ENCODE measurements at regions not wholly inside any gene's neighbourhood (a gene's known extent, or its start where the extent isn't known, plus 50 kb on each side); places are given as distances from the start of the nearest gene placed in this dataset.

- no peak for DNase-seq (ENCODE audit: extremely low read depth in 1 of 11, low read depth in 9 of 11, low spot score in 4 of 11)
Observed at GRCh38 chr9:135228345-135228982, 141.0 kb downstream of the OLFM1 start.

GRCh38 chr9:135228983-135229625 lies 141.6 kb downstream of the OLFM1 start:
- DNase-seq (ENCODE audit: extremely low read depth in 1 of 11, low read depth in 9 of 11, low spot score in 4 of 11) = no peak

- no peak for DNase-seq (ENCODE audit: extremely low read depth in 1 of 11, low read depth in 9 of 11, low spot score in 4 of 11)
Observed at GRCh38 chr9:135229701-135230385, 142.4 kb downstream of the OLFM1 start.

- no peak for DNase-seq (ENCODE audit: extremely low read depth in 1 of 11, low read depth in 9 of 11, low spot score in 4 of 11)
Observed at GRCh38 chr9:135230386-135230765, 142.9 kb downstream of the OLFM1 start.

- DNase-seq (ENCODE audit: extremely low read depth in 1 of 11, low read depth in 9 of 11, low spot score in 4 of 11) = no peak
Observed at GRCh38 chr9:135230817-135231520, 143.5 kb downstream of the OLFM1 start.

GRCh38 chr9:135239100-135239768 lies 151.8 kb downstream of the OLFM1 start:
- DNase-seq (ENCODE audit: extremely low read depth in 1 of 11, low read depth in 9 of 11, low spot score in 4 of 11) = no peak

GRCh38 chr9:135239769-135240141 lies 152.3 kb downstream of the OLFM1 start:
- no peak for DNase-seq (ENCODE audit: extremely low read depth in 1 of 11, low read depth in 9 of 11, low spot score in 4 of 11)

- no peak for DNase-seq (ENCODE audit: extremely low read depth in 1 of 11, low read depth in 9 of 11, low spot score in 4 of 11)
Observed at GRCh38 chr9:135240222-135240621, 152.8 kb downstream of the OLFM1 start.

- no peak for DNase-seq (ENCODE audit: extremely low read depth in 1 of 11, low read depth in 9 of 11, low spot score in 4 of 11)
Observed at GRCh38 chr9:135240871-135241311, 153.4 kb downstream of the OLFM1 start.

GRCh38 chr9:135241381-135242048 lies 154.0 kb downstream of the OLFM1 start:
- DNase-seq (ENCODE audit: extremely low read depth in 1 of 11, low read depth in 9 of 11, low spot score in 4 of 11) = no peak

- no peak for DNase-seq (ENCODE audit: extremely low read depth in 1 of 11, low read depth in 9 of 11, low spot score in 4 of 11)
Observed at GRCh38 chr9:135242049-135242396, 154.6 kb downstream of the OLFM1 start.

- no peak for DNase-seq (ENCODE audit: extremely low read depth in 1 of 11, low read depth in 9 of 11, low spot score in 4 of 11)
Observed at GRCh38 chr9:135242406-135242805, 154.9 kb downstream of the OLFM1 start.

GRCh38 chr9:135243201-135244190 lies 156.0 kb downstream of the OLFM1 start:
- DNase-seq (ENCODE audit: extremely low read depth in 1 of 11, low read depth in 9 of 11, low spot score in 4 of 11) = no peak

- no peak for DNase-seq (ENCODE audit: extremely low read depth in 1 of 11, low read depth in 9 of 11, low spot score in 4 of 11)
Observed at GRCh38 chr9:135244271-135245221, 157.1 kb downstream of the OLFM1 start.

- DNase-seq (ENCODE audit: extremely low read depth in 1 of 11, low read depth in 9 of 11, low spot score in 4 of 11) = no peak
Observed at GRCh38 chr9:135245482-135246247, 158.2 kb downstream of the OLFM1 start.
